GM12878 (cell line): ENCODE measurements at regions not wholly inside any gene's neighbourhood (a gene's known extent, or its start where the extent isn't known, plus 50 kb on each side); places are given as distances from the start of the nearest gene placed in this dataset.

Experiments used
- ATAC-seq: fragments of 200-7000 bp; cut with Tn5 transposase; 3 replicates; pipeline ENCODE4 v1.9.1; 2020; ENCODE audit warnings: mild to moderate bottlenecking, moderate library complexity
- BruUV-seq: library from RNA; stranded (reverse); fragments of 400-500 nt; replicated peaks from 2 replicates; lab custom pipeline; 2021; lab: Mats Ljungman, UMichigan
- CTCF ChIA-PET: fragments of 300-600 bp; sonication (Branson Sonifier 250); formaldehyde crosslinking; extraction: SDS; loops from one replicate; lab custom pipeline; 2021; ENCODE audit warnings: inconsistent platforms; lab: Yijun Ruan, JAX
- POLR2A ChIA-PET: fragments of 350-600 bp; formaldehyde crosslinking; extraction: SDS; loops from one replicate; lab custom pipeline; 2021; ENCODE audit warnings: inconsistent platforms; lab: Charles Lee
- RAD21 ChIA-PET: fragments of 300-600 bp; sonication (Branson Sonifier 250); formaldehyde crosslinking; loops from one replicate; lab custom pipeline; 2023; ENCODE audit warnings: antibody characterized with exemption; ENCODE audit not compliant: unreplicated experiment; lab: Charles Lee
- SMC1A ChIA-PET: fragments of 300-600 bp; sonication (Branson Sonifier 250); formaldehyde crosslinking; loops from one replicate; lab custom pipeline; 2023; ENCODE audit not compliant: unreplicated experiment, uncharacterized antibody; lab: Charles Lee
- DNase-seq: peaks from one replicate; pipeline ENCODE4 v3.0.0-alpha.2; 2011; ENCODE audit warnings: low read depth, low spot score
- FAIRE-seq: peaks from 3 replicates; lab custom pipeline; 2011; peaks lifted over from hg19 to GRCh38; lab: Jason Lieb, UNC
- H2AFZ ChIP-seq: 2 replicates; pipeline ENCODE4 v1.6.0; 2011; ENCODE audit warnings: low read depth, low read length, control low read depth; ENCODE audit not compliant: control insufficient read depth
- H3K27ac ChIP-seq: 2 replicates; pipeline ENCODE4 v1.5.1; 2011; ENCODE audit warnings: control low read depth; ENCODE audit not compliant: control insufficient read depth, insufficient read depth
- H3K27me3 ChIP-seq, 2 experiments: replicated peaks in 1 of 2; 2 replicates each; pipeline versions ENCODE4 v1.6.0 to v1.6.1; 2011; ENCODE audit warnings: low read length in 1 of 2; ENCODE audit not compliant: control insufficient read depth in 2 of 2, insufficient read depth in 2 of 2
- H3K36me3 ChIP-seq, 2 experiments: 2 replicates each; pipeline ENCODE4 v1.5.1; 2011; ENCODE audit warnings: low read length in 1 of 2; ENCODE audit not compliant: control insufficient read depth in 2 of 2, insufficient read depth in 2 of 2
- H3K4me1 ChIP-seq: 2 replicates; pipeline ENCODE4 v1.6.1; 2011; ENCODE audit warnings: mild to moderate bottlenecking, low read length, moderate library complexity, mixed read lengths; ENCODE audit not compliant: control insufficient read depth, insufficient read depth
- H3K4me2 ChIP-seq: 2 replicates; pipeline ENCODE4 v1.6.0; 2011; ENCODE audit warnings: control low read depth; ENCODE audit not compliant: control insufficient read depth, insufficient read depth
- H3K4me3 ChIP-seq: fragments of 200-600 bp; sonication (generic); 2 replicates; pipeline ENCODE4 v1.5.1; 2016
- H3K79me2 ChIP-seq: 2 replicates; pipeline ENCODE4 v1.6.0; 2011; ENCODE audit warnings: low read length; ENCODE audit not compliant: control insufficient read depth, insufficient read depth
- H3K9ac ChIP-seq: 2 replicates; pipeline ENCODE4 v1.8.0; 2011; ENCODE audit warnings: low read length, control low read depth, mixed read lengths; ENCODE audit not compliant: control insufficient read depth, insufficient read depth
- H3K9me3 ChIP-seq: replicated peaks from 3 replicates; pipeline ENCODE4 v1.5.1; 2011; ENCODE audit warnings: mild to moderate bottlenecking, low read length; ENCODE audit not compliant: control insufficient read depth, insufficient read depth
- H4K20me1 ChIP-seq: 2 replicates; pipeline ENCODE4 v1.6.0; 2011; ENCODE audit not compliant: control insufficient read depth, insufficient read depth
- DPF2 ChIP-seq: fragments of 450-650 bp; IDR thresholded peaks from 2 replicates; pipeline ENCODE4 v1.6.1; 2017; ENCODE audit warnings: mild to moderate bottlenecking
- MEF2A ChIP-seq: IDR thresholded peaks from 2 replicates; pipeline ENCODE4 v1.6.1; 2011; ENCODE audit warnings: low read depth, mild to moderate bottlenecking, low read length, moderate library complexity; ENCODE audit not compliant: insufficient read depth
- MYB ChIP-seq: fragments of 150-350 bp; IDR thresholded peaks from 2 replicates; pipeline ENCODE4 v1.6.1; 2014; ENCODE audit warnings: mild to moderate bottlenecking, low read depth, low read length, borderline replicate concordance
- NFIC ChIP-seq: IDR thresholded peaks from 2 replicates; pipeline ENCODE4 v1.6.1; 2012; ENCODE audit warnings: low read depth, mild to moderate bottlenecking, inconsistent platforms, low read length, moderate library complexity
- NFYB ChIP-seq: IDR thresholded peaks from 2 replicates; pipeline ENCODE4 v1.6.1; 2011; ENCODE audit warnings: low read depth, mild to moderate bottlenecking, low read length, improper control_type of control experiment, moderate library complexity; ENCODE audit not compliant: insufficient read depth
- NKRF ChIP-seq: fragments of 450-650 bp; conservative IDR thresholded peaks from 2 replicates; pipeline ENCODE4 v1.6.1; 2017; ENCODE audit warnings: mild to moderate bottlenecking, moderate library complexity
- RCOR1 ChIP-seq: conservative IDR thresholded peaks from 2 replicates; pipeline ENCODE4 v1.6.1; 2012; ENCODE audit warnings: low read depth, low read length, improper control_type of control experiment
- RELA ChIP-seq: fragments of 450-650 bp; IDR thresholded peaks from 2 replicates; pipeline ENCODE4 v1.8.0; 2014; ENCODE audit warnings: borderline replicate concordance; ENCODE audit not compliant: partially characterized antibody
- SIN3A ChIP-seq: IDR thresholded peaks from 2 replicates; pipeline ENCODE4 v1.6.1; 2012; ENCODE audit warnings: low read depth, low read length, improper control_type of control experiment
- SMAD5 ChIP-seq: IDR thresholded peaks from 2 replicates; pipeline ENCODE4 v1.6.1; 2016; ENCODE audit warnings: antibody characterized with exemption, low read depth
- SREBF1 ChIP-seq: IDR thresholded peaks from 2 replicates; pipeline ENCODE4 v1.6.1; 2012; ENCODE audit warnings: mild to moderate bottlenecking, low read length
- WRNIP1 ChIP-seq: IDR thresholded peaks from 2 replicates; pipeline ENCODE4 v1.6.1; 2011; ENCODE audit warnings: low read depth, low read length, improper control_type of control experiment, borderline replicate concordance
- WGBS: methylation state at CpG from one replicate; pipeline ENCODE4 v1.1.6; 2016; ENCODE audit warnings: low lambda C conversion rate; ENCODE audit not compliant: insufficient replicate concordance, insufficient coverage; ENCODE audit errors: missing lambda C conversion rate; 5-methylcytosine and 5-hydroxymethylcytosine counted together
- in situ Hi-C: fragments of 300-500 bp; cut with MboI; formaldehyde crosslinking; loops from 9 replicates; pipeline ENCODE4 v1.14.3; 2018; ENCODE audit warnings: mixed read lengths
- intact Hi-C: fragments of 100-400 bp; cut with micrococcal nuclease; formaldehyde crosslinking; loops from one replicate; pipeline ENCODE4 v1.14.2; 2022; ENCODE audit not compliant: unreplicated experiment
- TF ChIP-seq, protein P1 (sequence below): fragments of 450-650 bp; IDR thresholded peaks from 2 replicates; pipeline ENCODE4 v1.6.1; 2014; ENCODE audit warnings: mild to moderate bottlenecking

DNA sequence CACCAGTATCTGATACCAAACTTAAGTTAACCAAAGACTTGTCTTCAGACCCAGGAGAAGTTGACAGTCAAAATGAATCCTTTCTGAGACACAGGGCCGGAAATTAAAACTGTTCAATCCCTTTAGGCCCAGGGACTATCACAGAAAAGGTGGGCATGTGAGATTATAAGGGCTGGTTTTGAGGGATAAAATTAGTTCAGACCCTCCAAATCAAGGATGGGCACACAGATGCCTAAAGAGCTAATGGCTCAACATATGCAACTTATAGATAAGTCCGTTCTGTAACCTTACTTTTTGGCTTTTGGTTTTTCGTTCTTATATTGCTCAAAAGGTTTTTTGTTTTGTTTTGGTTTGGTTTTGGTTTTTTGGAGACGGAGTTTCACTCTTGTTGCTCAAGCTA is 129.6 kb upstream of the ABCA1 start:
- 33% methylated on average over 4 of the region's 4 CpGs for WGBS
- TF ChIP-seq SMAD5 (no peak), NFYB (no peak), WRNIP1 (no peak), SREBF1 (no peak), DPF2 (no peak), RELA (no peak), NKRF (no peak), SIN3A (no peak), RCOR1 (no peak), MEF2A (no peak), NFIC (no peak), MYB (no peak)
- TF ChIP-seq, protein P1, sequence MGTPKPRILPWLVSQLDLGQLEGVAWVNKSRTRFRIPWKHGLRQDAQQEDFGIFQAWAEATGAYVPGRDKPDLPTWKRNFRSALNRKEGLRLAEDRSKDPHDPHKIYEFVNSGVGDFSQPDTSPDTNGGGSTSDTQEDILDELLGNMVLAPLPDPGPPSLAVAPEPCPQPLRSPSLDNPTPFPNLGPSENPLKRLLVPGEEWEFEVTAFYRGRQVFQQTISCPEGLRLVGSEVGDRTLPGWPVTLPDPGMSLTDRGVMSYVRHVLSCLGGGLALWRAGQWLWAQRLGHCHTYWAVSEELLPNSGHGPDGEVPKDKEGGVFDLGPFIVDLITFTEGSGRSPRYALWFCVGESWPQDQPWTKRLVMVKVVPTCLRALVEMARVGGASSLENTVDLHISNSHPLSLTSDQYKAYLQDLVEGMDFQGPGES = no peak
- DNase-seq (no peak), FAIRE-seq (no peak), ATAC-seq (no peak)
- Histone ChIP-seq H3K9me3 (no peaks in the 10 kb centered on the region; the same call in 2 of the 3 replicates), H2AFZ (no peak overlapping the region), H4K20me1 (no peaks in the 10 kb centered on the region), H3K36me3 (no peaks in the 10 kb centered on the region), H3K4me1 (no peaks in the 10 kb centered on the region), H3K9ac (no peak overlapping the region), H3K4me3 (no peak overlapping the region), H3K79me2 (no peaks in the 10 kb centered on the region), H3K4me2 (no peak overlapping the region), H3K27ac (no peak overlapping the region), H3K27me3 (no peaks in the 10 kb centered on the region; a peak in 1 of 4 replicates)
- POLR2A ChIA-PET = no interaction called here
- in situ Hi-C loops = no loop called here
- BruUV-seq = no TSS peak
- CTCF ChIA-PET = no interaction called here
- RAD21 ChIA-PET = no interaction called here
- SMC1A ChIA-PET = no interaction called here
- intact Hi-C loops = no loop called here
